K562 (cell line): ENCODE measurements at regions not wholly inside any gene's neighbourhood (a gene's known extent, or its start where the extent isn't known, plus 50 kb on each side); places are given as distances from the start of the nearest gene placed in this dataset.

Experiments
- ARID3A ChIP-seq: IDR thresholded peaks from 2 replicates; pipeline ENCODE4 v1.6.1; 2012; ENCODE audit warnings: low read depth, low read length, improper control_type of control experiment, borderline replicate concordance
- CREB3 ChIP-seq: fragments of 450-650 bp; conservative IDR thresholded peaks from 2 replicates; pipeline ENCODE4 v1.6.1; 2016; ENCODE audit warnings: missing genetic modification characterization, low read depth, mild to moderate bottlenecking, missing compliant biosample characterization, moderate library complexity
- E2F5 ChIP-seq: sonication (generic); formaldehyde crosslinking; IDR thresholded peaks from 2 replicates; pipeline ENCODE4 v1.8.0; 2022; ENCODE audit warnings: mild to moderate bottlenecking, missing genetic modification reagents
- FOXK1 ChIP-seq: sonication (generic); formaldehyde crosslinking; IDR thresholded peaks from 2 replicates; pipeline ENCODE4 v1.8.0; 2022; ENCODE audit warnings: missing genetic modification reagents, mild to moderate bottlenecking, borderline replicate concordance
- GTF2A2 ChIP-seq: IDR thresholded peaks from 2 replicates; pipeline ENCODE4 v1.6.1; 2016; ENCODE audit warnings: mild to moderate bottlenecking, missing genetic modification characterization, missing compliant biosample characterization
- HDGF ChIP-seq: fragments of 450-650 bp; IDR thresholded peaks from 2 replicates; pipeline ENCODE4 v1.6.1; 2016
- HNRNPK ChIP-seq: fragments of 200-400 bp; formaldehyde crosslinking; IDR thresholded peaks from one replicate; pipeline ENCODE4 v1.6.1; 2018; ENCODE audit warnings: mild to moderate bottlenecking, low read depth, low read length; ENCODE audit not compliant: poor library complexity, severe bottlenecking
- MAFF ChIP-seq: IDR thresholded peaks from 2 replicates; pipeline ENCODE4 v1.6.1; 2012; ENCODE audit warnings: low read length, improper control_type of control experiment
- MED1 ChIP-seq: sonication (generic); formaldehyde crosslinking; IDR thresholded peaks from 2 replicates; pipeline ENCODE4 v1.8.1; 2023; ENCODE audit warnings: missing genetic modification reagents, borderline replicate concordance
- MXI1 ChIP-seq: IDR thresholded peaks from 2 replicates; pipeline ENCODE4 v1.6.1; 2011; ENCODE audit warnings: low read depth, mild to moderate bottlenecking, improper control_type of control experiment, low read length
- PHB ChIP-seq: fragments of 250-450 bp; sonication (Bioruptor Pico); IDR thresholded peaks from 2 replicates; pipeline ENCODE4 v1.5.0; 2021
- POLR2A ChIP-seq: fragments of 450-650 bp; conservative IDR thresholded peaks from 2 replicates; pipeline ENCODE4 v1.6.1; 2016
- SMARCA4 ChIP-seq: fragments of 450-650 bp; IDR thresholded peaks from 2 replicates; pipeline ENCODE4 v1.6.1; 2016
- TEAD4 ChIP-seq, 2 experiments: sonication (generic) in 1 of 2; formaldehyde crosslinking in 1 of 2; IDR thresholded peaks; 2 replicates each; pipeline versions ENCODE4 v1.6.1 to v1.8.0; 2012 to 2022; ENCODE audit warnings: borderline replicate concordance in 1 of 2, inconsistent platforms in 1 of 2, low read length in 1 of 2, mild to moderate bottlenecking in 1 of 2, missing genetic modification reagents in 1 of 2
- TFAP4 ChIP-seq: sonication (generic); formaldehyde crosslinking; IDR thresholded peaks from 2 replicates; pipeline ENCODE4 v1.8.0; 2022; ENCODE audit warnings: missing genetic modification reagents, mild to moderate bottlenecking, moderate library complexity, borderline replicate concordance
- ZFP36 ChIP-seq: fragments of 150-350 bp; IDR thresholded peaks from 2 replicates; pipeline ENCODE4 v1.6.1; 2018; ENCODE audit warnings: low read length, low read depth; ENCODE audit not compliant: partially characterized antibody
- ZNF165 ChIP-seq: fragments of 250-450 bp; sonication (Bioruptor Pico); IDR thresholded peaks from 2 replicates; pipeline ENCODE4 v1.4.0; 2020; ENCODE audit warnings: borderline replicate concordance
- ZNF175 ChIP-seq: fragments of 200-800 bp; sonication (Bioruptor generic); IDR thresholded peaks from 2 replicates; pipeline ENCODE4 v1.6.1; 2016; ENCODE audit warnings: low read depth, mild to moderate bottlenecking, missing genetic modification characterization, missing compliant biosample characterization
- ZNF232 ChIP-seq: sonication (generic); formaldehyde crosslinking; IDR thresholded peaks from 2 replicates; pipeline ENCODE4 v1.8.0; 2022; ENCODE audit warnings: mild to moderate bottlenecking, missing genetic modification reagents
- ZNF561 ChIP-seq: fragments of 450-650 bp; formaldehyde crosslinking; conservative IDR thresholded peaks from 2 replicates; pipeline ENCODE4 v1.4.0; 2020; ENCODE audit warnings: mild to moderate bottlenecking, moderate library complexity
- ZNF589 ChIP-seq: fragments of 200-800 bp; sonication (Bioruptor generic); IDR thresholded peaks from 2 replicates; pipeline ENCODE4 v1.6.1; 2016; ENCODE audit warnings: low read depth, missing genetic modification characterization, missing compliant biosample characterization
- ZNF639 ChIP-seq, 2 experiments: fragments of 200-800 bp in 1 of 2; sonication (Bioruptor generic) in 1 of 2; sonication (generic) in 1 of 2; formaldehyde crosslinking in 1 of 2; IDR thresholded peaks in 1 of 2; conservative IDR thresholded peaks in 1 of 2; 2 replicates each; pipeline versions ENCODE4 v1.5.0 to v1.6.1; 2016 to 2020; ENCODE audit warnings: missing compliant biosample characterization in 1 of 2, missing genetic modification characterization in 1 of 2, missing genetic modification reagents in 1 of 2
- ZNF780A ChIP-seq: fragments of 250-450 bp; sonication (Bioruptor Pico); IDR thresholded peaks from 2 replicates; pipeline ENCODE4 v1.5.0; 2021; ENCODE audit warnings: mild to moderate bottlenecking

- TF ChIP-seq ZFP36 = no peak
- no peak for TF ChIP-seq ZNF165 (CRISPR knock-in tag)
- TF ChIP-seq FOXK1 = no peak
- no peak for TF ChIP-seq TEAD4 (IDR thresholded peaks at IDR 0.05; ENCODE audit: low read length)
- TF ChIP-seq TEAD4 (CRISPR knock-in tag; IDR thresholded peaks at IDR 0.05; ENCODE audit: borderline replicate concordance) = no peak
- TF ChIP-seq HNRNPK = no peak
- TF ChIP-seq MXI1 = no peak
- TF ChIP-seq ZNF639 (CRISPR knock-in tag; conservative IDR thresholded peaks at IDR 0.05 in 1 of 2, IDR thresholded peaks at IDR 0.05 in 1 of 2) = 0 out of 4 replicates have a peak, but pooled peaks of 1 of the 2 experiments have one; percentile 8
- no peak for TF ChIP-seq GTF2A2
- TF ChIP-seq ZNF780A (CRISPR knock-in tag) = no peak
- TF ChIP-seq ZNF561 = no peak
- no peak for TF ChIP-seq ZNF232 (CRISPR knock-in tag)
- no peak for TF ChIP-seq CREB3 (tag)
- no peak for TF ChIP-seq ZNF175 (CRISPR knock-in tag)
- TF ChIP-seq MED1 (CRISPR knock-in tag) = no peak
- TF ChIP-seq MAFF = no peak
- TF ChIP-seq ZNF589 (CRISPR knock-in tag) = 0 out of 2 replicates have a peak, but pooled peaks have one; percentile 1
- no peak for TF ChIP-seq E2F5 (CRISPR knock-in tag)
- no peak for TF ChIP-seq TFAP4 (CRISPR knock-in tag)
- no peak for TF ChIP-seq PHB (CRISPR knock-in tag)
- TF ChIP-seq HDGF = no peak
- 0 out of 2 replicates have a peak, but pooled peaks have one; percentile 8 for TF ChIP-seq SMARCA4
- no peak for TF ChIP-seq POLR2A
- TF ChIP-seq ARID3A = no peak
These were observed 63.7 kb upstream of the EED start (continued) for GRCh38 chr11:86180851-86181250.
